MCF 10A (cell line): ENCODE measurements at regions not wholly inside any gene's neighbourhood (a gene's known extent, or its start where the extent isn't known, plus 50 kb on each side); places are given as distances from the start of the nearest gene placed in this dataset.

ENCODE experiments used
- BruUV-seq: library from RNA; stranded (reverse); fragments of 400-500 nt; replicated peaks from 2 replicates; lab custom pipeline; 2021; lab: Mats Ljungman, UMichigan
- CTCF ChIA-PET: fragments of 300-600 bp; sonication (Branson Sonifier 250); formaldehyde crosslinking; extraction: SDS; loops from one replicate; lab custom pipeline; 2021; ENCODE audit warnings: antibody characterized with exemption, inconsistent platforms; lab: Yijun Ruan, JAX
- POLR2A ChIA-PET: fragments of 300-600, 350-650 bp; sonication (Branson Sonifier 250); formaldehyde crosslinking; extraction: SDS; loops from one replicate; lab custom pipeline; 2020; ENCODE audit warnings: antibody characterized with exemption, inconsistent platforms; lab: Yijun Ruan, JAX
- DNase-seq: peaks from one replicate; pipeline ENCODE4 v3.0.0-alpha.2; 2018; ENCODE audit not compliant: unreplicated experiment
- H3K27ac Mint-ChIP-seq: one replicate; pipeline ENCODE4 v1.8.0; 2022; ENCODE audit warnings: mild to moderate bottlenecking, low read depth, mixed read lengths; ENCODE audit not compliant: unreplicated experiment
- H3K27me3 Mint-ChIP-seq: one replicate; pipeline ENCODE4 v1.8.0; 2022; ENCODE audit warnings: mixed read lengths; ENCODE audit not compliant: insufficient read depth, unreplicated experiment
- H3K36me3 Mint-ChIP-seq: one replicate; pipeline ENCODE4 v1.8.0; 2022; ENCODE audit warnings: mild to moderate bottlenecking, moderate library complexity, mixed read lengths; ENCODE audit not compliant: insufficient read depth, unreplicated experiment
- H3K4me1 Mint-ChIP-seq: one replicate; pipeline ENCODE4 v1.8.0; 2022; ENCODE audit warnings: mixed read lengths; ENCODE audit not compliant: insufficient read depth, unreplicated experiment
- H3K4me3 Mint-ChIP-seq: one replicate; pipeline ENCODE4 v1.8.0; 2022; ENCODE audit warnings: mild to moderate bottlenecking, moderate library complexity, mixed read lengths; ENCODE audit not compliant: unreplicated experiment
- H3K9me3 Mint-ChIP-seq: one replicate; pipeline ENCODE4 v1.8.0; 2022; ENCODE audit warnings: mixed read lengths; ENCODE audit not compliant: unreplicated experiment
- intact Hi-C: fragments of 100-400 bp; cut with micrococcal nuclease; formaldehyde crosslinking; loops from 2 replicates; pipeline ENCODE4 v1.14.1; 2022
- TF ChIP-seq, protein P1 (sequence below): fragments of 200-600 bp; IDR thresholded peaks from one replicate; pipeline ENCODE4 v1.8.0; 2022; ENCODE audit warnings: antibody characterized with exemption, mild to moderate bottlenecking; ENCODE audit not compliant: unreplicated experiment

DNA sequence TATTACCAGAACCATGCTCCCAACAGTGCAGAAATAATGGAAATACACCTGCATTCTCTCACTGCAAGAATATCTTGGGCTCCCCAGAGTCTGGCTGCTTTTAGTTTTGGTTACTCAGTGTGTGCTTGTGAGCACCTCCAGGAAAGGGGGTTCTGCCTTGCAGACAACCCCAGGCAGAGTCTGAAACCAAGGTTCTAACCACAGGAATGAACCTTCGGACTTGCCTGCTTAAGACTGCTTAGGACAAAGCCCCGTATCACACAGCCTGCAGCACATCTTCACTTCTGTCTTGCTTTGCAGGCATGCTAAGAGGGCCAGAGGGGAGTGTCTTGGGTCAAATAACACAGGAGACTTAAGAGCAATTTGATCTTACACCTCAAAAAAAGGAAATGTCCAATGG lies 94.8 kb upstream of the SPATA31C2 start:
- Mint-ChIP-seq H3K4me1 (no peaks in the 10 kb centered on the region), H3K27ac (no peak overlapping the region), H3K27me3 (no peaks in the 10 kb centered on the region), H3K9me3 (peaks cover 14% of the 10 kb centered on the region), H3K36me3 (peaks cover 6% of the 10 kb centered on the region), H3K4me3 (no peak overlapping the region)
- DNase-seq = no peak
- TF ChIP-seq, protein P1, sequence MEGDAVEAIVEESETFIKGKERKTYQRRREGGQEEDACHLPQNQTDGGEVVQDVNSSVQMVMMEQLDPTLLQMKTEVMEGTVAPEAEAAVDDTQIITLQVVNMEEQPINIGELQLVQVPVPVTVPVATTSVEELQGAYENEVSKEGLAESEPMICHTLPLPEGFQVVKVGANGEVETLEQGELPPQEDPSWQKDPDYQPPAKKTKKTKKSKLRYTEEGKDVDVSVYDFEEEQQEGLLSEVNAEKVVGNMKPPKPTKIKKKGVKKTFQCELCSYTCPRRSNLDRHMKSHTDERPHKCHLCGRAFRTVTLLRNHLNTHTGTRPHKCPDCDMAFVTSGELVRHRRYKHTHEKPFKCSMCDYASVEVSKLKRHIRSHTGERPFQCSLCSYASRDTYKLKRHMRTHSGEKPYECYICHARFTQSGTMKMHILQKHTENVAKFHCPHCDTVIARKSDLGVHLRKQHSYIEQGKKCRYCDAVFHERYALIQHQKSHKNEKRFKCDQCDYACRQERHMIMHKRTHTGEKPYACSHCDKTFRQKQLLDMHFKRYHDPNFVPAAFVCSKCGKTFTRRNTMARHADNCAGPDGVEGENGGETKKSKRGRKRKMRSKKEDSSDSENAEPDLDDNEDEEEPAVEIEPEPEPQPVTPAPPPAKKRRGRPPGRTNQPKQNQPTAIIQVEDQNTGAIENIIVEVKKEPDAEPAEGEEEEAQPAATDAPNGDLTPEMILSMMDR = no peak
- POLR2A ChIA-PET = no interaction called here
- BruUV-seq = no TSS peak
- intact Hi-C loops = no loop called here
- CTCF ChIA-PET = no interaction called here

DNA sequence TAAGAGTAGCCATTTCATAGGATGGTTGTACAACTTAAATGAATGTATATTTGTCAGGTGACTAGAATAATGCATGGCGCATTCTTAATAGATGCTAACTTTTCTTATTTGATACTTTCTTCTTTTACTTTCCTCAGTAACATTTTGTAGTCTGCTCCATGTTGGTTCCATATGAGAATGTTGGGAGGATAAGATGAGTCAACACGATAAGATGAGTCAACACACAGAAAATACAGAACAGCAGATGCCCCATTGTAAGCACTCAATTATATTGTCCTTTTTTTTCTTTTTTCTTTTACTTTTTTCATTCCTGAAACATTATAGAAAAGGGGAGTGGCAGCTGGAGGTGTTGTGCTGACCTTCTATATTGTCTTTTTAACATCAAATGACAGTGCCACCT lies 92.3 kb upstream of the SPATA31C2 start:
- intact Hi-C loops = no loop called here
- H3K27ac Mint-ChIP-seq = no peak overlapping the region
- no peaks in the 10 kb centered on the region for H3K27me3 Mint-ChIP-seq
- DNase-seq = no peak
- TF ChIP-seq, protein P1 = no peak
- peaks cover 14% of the 10 kb centered on the region for H3K9me3 Mint-ChIP-seq
- H3K4me1 Mint-ChIP-seq = no peaks in the 10 kb centered on the region
- CTCF ChIA-PET = interaction anchor here (0.6 kb wide), 1 partner anchor 1357 kb away, joined by 3 read pairs; no protein-coding TSS in a partner anchor
- BruUV-seq = no TSS peak
- POLR2A ChIA-PET = no interaction called here
- H3K4me3 Mint-ChIP-seq = no peak overlapping the region
- peaks cover under 1% of the 10 kb centered on the region for H3K36me3 Mint-ChIP-seq

DNA sequence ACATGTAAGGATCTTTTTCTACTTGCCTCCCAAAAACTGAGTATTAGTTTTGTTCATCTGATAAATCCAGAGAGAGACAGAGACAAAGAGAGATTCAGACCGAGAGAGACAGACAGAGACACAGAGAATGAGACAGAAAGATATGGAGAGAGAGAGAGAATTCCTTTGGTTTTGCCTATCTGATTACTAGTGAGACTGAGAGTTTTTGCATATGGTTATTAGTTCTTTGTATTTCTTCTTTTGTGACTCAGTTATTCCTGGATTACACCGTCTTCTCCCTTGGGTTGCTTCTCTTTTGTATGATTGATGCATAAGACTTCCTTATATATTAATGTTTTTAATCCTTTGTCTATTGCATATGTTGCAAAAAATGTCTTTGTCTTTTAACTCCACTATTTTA lies 91.2 kb upstream of the SPATA31C2 start:
- no peak for DNase-seq
- POLR2A ChIA-PET = no interaction called here
- Mint-ChIP-seq H3K27ac (no peak overlapping the region), H3K27me3 (no peaks in the 10 kb centered on the region), H3K4me1 (no peaks in the 10 kb centered on the region), H3K4me3 (no peak overlapping the region), H3K36me3 (no peaks in the 10 kb centered on the region), H3K9me3 (peaks cover 14% of the 10 kb centered on the region)
- CTCF ChIA-PET = interaction anchor here (0.7 kb wide), 1 partner anchor 53 kb away, joined by 3 read pairs; no protein-coding TSS in a partner anchor
- TF ChIP-seq, protein P1 = no peak
- intact Hi-C loops = no loop called here
- BruUV-seq = no TSS peak

DNA sequence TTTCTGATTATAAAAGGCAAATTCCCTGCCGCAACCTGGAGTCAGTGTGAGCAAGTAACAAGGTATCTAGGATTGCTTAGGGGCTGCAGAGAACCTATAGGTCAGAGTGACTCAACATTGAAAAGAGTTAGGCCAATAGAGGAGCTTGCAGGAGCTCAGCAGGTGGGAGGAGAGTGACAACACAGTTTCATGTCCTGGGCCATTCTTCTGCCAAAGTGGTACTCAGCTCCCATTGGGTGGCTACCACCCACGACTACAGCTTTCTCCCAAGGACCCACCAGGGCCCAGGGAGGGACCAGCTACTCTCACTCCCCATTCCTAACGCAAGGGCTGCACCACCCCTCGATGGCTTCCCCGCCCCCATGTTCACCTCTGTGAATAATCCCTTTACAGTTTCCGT lies 86.7 kb upstream of the SPATA31C2 start:
- ChIA-PET POLR2A (interaction anchor here (0.5 kb wide), 1 partner anchor 45 kb away, joined by 3 read pairs; no protein-coding TSS in a partner anchor), CTCF (no interaction called here)
- H3K9me3 Mint-ChIP-seq = peaks cover 8% of the 10 kb centered on the region
- intact Hi-C loops = no loop called here
- H3K4me1 Mint-ChIP-seq = no peaks in the 10 kb centered on the region
- BruUV-seq = no TSS peak
- no peaks in the 10 kb centered on the region for H3K27me3 Mint-ChIP-seq
- H3K27ac Mint-ChIP-seq = no peak overlapping the region
- TF ChIP-seq, protein P1 = no peak
- no peaks in the 10 kb centered on the region for H3K36me3 Mint-ChIP-seq
- no peak for DNase-seq
- no peak overlapping the region for H3K4me3 Mint-ChIP-seq
